ENCODE measurements at regions not wholly inside any gene's neighbourhood (a gene's known extent, or its start where the extent isn't known, plus 50 kb on each side); places are given as distances from the start of the nearest gene placed in this dataset.

- DNase-seq (ENCODE audit: low spot score in 2 of 2) (no peak), ATAC-seq (no peak)
- H3K4me3 Mint-ChIP-seq, result no peak overlapping the region
- no peaks in the 10 kb centered on the region for H3K36me3 Mint-ChIP-seq
- no peaks in the 10 kb centered on the region for H3K4me1 Mint-ChIP-seq
- H3K9me3 Mint-ChIP-seq, result no peaks in the 10 kb centered on the region
- H3K27ac Mint-ChIP-seq, result no peak overlapping the region
Measured at GRCh38 chr17:33352526-33352925, 59.4 kb upstream of the ASIC2 start.

GRCh38 chr17:33356266-33356665 lies 63.2 kb upstream of the ASIC2 start:
- no peak overlapping the region for H3K4me3 Mint-ChIP-seq
- DNase-seq (ENCODE audit: low spot score in 2 of 2), result no peak
- no peaks in the 10 kb centered on the region for H3K36me3 Mint-ChIP-seq
- no peaks in the 10 kb centered on the region for H3K4me1 Mint-ChIP-seq
- ATAC-seq, result no peak
- H3K9me3 Mint-ChIP-seq, result no peaks in the 10 kb centered on the region
- H3K27ac Mint-ChIP-seq, result no peak overlapping the region

- Mint-ChIP-seq H3K36me3 (no peaks in the 10 kb centered on the region), H3K4me1 (no peaks in the 10 kb centered on the region), H3K4me3 (no peak overlapping the region), H3K27ac (no peak overlapping the region), H3K9me3 (no peaks in the 10 kb centered on the region)
- DNase-seq (ENCODE audit: low spot score in 2 of 2) (no peak), ATAC-seq (no peak)
Measured at GRCh38 chr17:33363475-33363874, 70.4 kb upstream of the ASIC2 start.

- H3K27ac Mint-ChIP-seq, result no peak overlapping the region
- no peaks in the 10 kb centered on the region for H3K4me1 Mint-ChIP-seq
- ATAC-seq (no peak), DNase-seq (ENCODE audit: low spot score in 2 of 2) (no peak)
- H3K36me3 Mint-ChIP-seq, result no peaks in the 10 kb centered on the region
- no peak overlapping the region for H3K4me3 Mint-ChIP-seq
- no peaks in the 10 kb centered on the region for H3K9me3 Mint-ChIP-seq
Measured at GRCh38 chr17:33366960-33367359, 73.9 kb upstream of the ASIC2 start.

- Mint-ChIP-seq H3K4me3 (no peak overlapping the region), H3K27ac (no peak overlapping the region), H3K36me3 (no peaks in the 10 kb centered on the region), H3K4me1 (no peaks in the 10 kb centered on the region), H3K9me3 (no peaks in the 10 kb centered on the region)
- DNase-seq (ENCODE audit: low spot score in 2 of 2) (no peak), ATAC-seq (no peak)
Measured at GRCh38 chr17:33369149-33369548, 76.1 kb upstream of the ASIC2 start.

- Mint-ChIP-seq H3K9me3 (no peaks in the 10 kb centered on the region), H3K4me1 (no peaks in the 10 kb centered on the region), H3K27ac (no peak overlapping the region), H3K4me3 (no peak overlapping the region), H3K36me3 (no peaks in the 10 kb centered on the region)
- ATAC-seq, result no peak
- DNase-seq (ENCODE audit: low spot score in 2 of 2), result no peak
Measured at GRCh38 chr17:33369876-33370275, 76.8 kb upstream of the ASIC2 start.

GRCh38 chr17:33370401-33370800 lies 77.3 kb upstream of the ASIC2 start:
- H3K9me3 Mint-ChIP-seq, result no peaks in the 10 kb centered on the region
- no peak overlapping the region for H3K27ac Mint-ChIP-seq
- DNase-seq (ENCODE audit: low spot score in 2 of 2), result no peak
- no peaks in the 10 kb centered on the region for H3K4me1 Mint-ChIP-seq
- H3K4me3 Mint-ChIP-seq, result no peak overlapping the region
- no peak for ATAC-seq
- H3K36me3 Mint-ChIP-seq, result no peaks in the 10 kb centered on the region

GRCh38 chr17:33371377-33371776 lies 78.3 kb upstream of the ASIC2 start:
- no peak overlapping the region for H3K4me3 Mint-ChIP-seq
- no peak for DNase-seq (ENCODE audit: low spot score in 2 of 2)

GRCh38 chr17:33373273-33373672 lies 80.2 kb upstream of the ASIC2 start:
- DNase-seq (ENCODE audit: low spot score in 2 of 2) (no peak), ATAC-seq (no peak)
- Mint-ChIP-seq H3K36me3 (no peaks in the 10 kb centered on the region), H3K4me3 (no peak overlapping the region), H3K27ac (no peak overlapping the region), H3K9me3 (no peaks in the 10 kb centered on the region), H3K4me1 (no peaks in the 10 kb centered on the region)

More at GRCh38 chr17:33371377-33371776, 78.3 kb upstream of the ASIC2 start:
- Mint-ChIP-seq H3K4me1 (no peaks in the 10 kb centered on the region), H3K27ac (no peak overlapping the region), H3K36me3 (no peaks in the 10 kb centered on the region), H3K9me3 (no peaks in the 10 kb centered on the region)
- no peak for ATAC-seq

- ATAC-seq, result no peak
- no peaks in the 10 kb centered on the region for H3K9me3 Mint-ChIP-seq
- no peaks in the 10 kb centered on the region for H3K36me3 Mint-ChIP-seq
- no peaks in the 10 kb centered on the region for H3K4me1 Mint-ChIP-seq
- no peak for DNase-seq (ENCODE audit: low spot score in 2 of 2)
- no peak overlapping the region for H3K27ac Mint-ChIP-seq
- no peak overlapping the region for H3K4me3 Mint-ChIP-seq
Measured at GRCh38 chr17:33375103-33375502, 82.0 kb upstream of the ASIC2 start.

- Mint-ChIP-seq H3K4me1 (no peaks in the 10 kb centered on the region), H3K9me3 (no peaks in the 10 kb centered on the region), H3K36me3 (no peaks in the 10 kb centered on the region), H3K27ac (no peak overlapping the region), H3K4me3 (no peak overlapping the region)
- ATAC-seq (no peak), DNase-seq (ENCODE audit: low spot score in 2 of 2) (no peak)
Measured at GRCh38 chr17:33375783-33376182, 82.7 kb upstream of the ASIC2 start.

- H3K9me3 Mint-ChIP-seq, result no peaks in the 10 kb centered on the region
- DNase-seq (ENCODE audit: low spot score in 2 of 2) (no peak), ATAC-seq (no peak)
- no peak overlapping the region for H3K4me3 Mint-ChIP-seq
- H3K27ac Mint-ChIP-seq, result no peak overlapping the region
- no peaks in the 10 kb centered on the region for H3K4me1 Mint-ChIP-seq
- no peaks in the 10 kb centered on the region for H3K36me3 Mint-ChIP-seq
Measured at GRCh38 chr17:33377837-33378595, 84.9 kb upstream of the ASIC2 start.

- H3K4me3 Mint-ChIP-seq, result no peak overlapping the region
- no peak overlapping the region for H3K27ac Mint-ChIP-seq
- no peaks in the 10 kb centered on the region for H3K36me3 Mint-ChIP-seq
- DNase-seq (ENCODE audit: low spot score in 2 of 2), result no peak
- no peaks in the 10 kb centered on the region for H3K9me3 Mint-ChIP-seq
- ATAC-seq, result no peak
- H3K4me1 Mint-ChIP-seq, result no peaks in the 10 kb centered on the region
Measured at GRCh38 chr17:33381201-33381600, 88.1 kb upstream of the ASIC2 start.

GRCh38 chr17:33383488-33384023 lies 90.5 kb upstream of the ASIC2 start:
- Mint-ChIP-seq H3K36me3 (no peaks in the 10 kb centered on the region), H3K4me3 (no peak overlapping the region), H3K27ac (no peak overlapping the region), H3K4me1 (no peaks in the 10 kb centered on the region), H3K9me3 (no peaks in the 10 kb centered on the region)
- no peak for DNase-seq (ENCODE audit: low spot score in 2 of 2)
- ATAC-seq, result no peak

GRCh38 chr17:33385133-33385532 lies 92.0 kb upstream of the ASIC2 start:
- no peak for ATAC-seq
- no peak overlapping the region for H3K27ac Mint-ChIP-seq
- H3K36me3 Mint-ChIP-seq, result no peaks in the 10 kb centered on the region
- no peaks in the 10 kb centered on the region for H3K9me3 Mint-ChIP-seq
- no peaks in the 10 kb centered on the region for H3K4me1 Mint-ChIP-seq
- DNase-seq (ENCODE audit: low spot score in 2 of 2), result no peak
- no peak overlapping the region for H3K4me3 Mint-ChIP-seq

- Mint-ChIP-seq H3K4me3 (no peak overlapping the region), H3K4me1 (no peaks in the 10 kb centered on the region), H3K9me3 (no peaks in the 10 kb centered on the region), H3K36me3 (no peaks in the 10 kb centered on the region), H3K27ac (no peak overlapping the region)
- no peak for ATAC-seq
- no peak for DNase-seq (ENCODE audit: low spot score in 2 of 2)
Measured at GRCh38 chr17:33385713-33386112, 92.6 kb upstream of the ASIC2 start.
